GM21381 (cell line): ENCODE measurements at regions not wholly inside any gene's neighbourhood (a gene's known extent, or its start where the extent isn't known, plus 50 kb on each side); places are given as distances from the start of the nearest gene placed in this dataset.
A peak's percentile ranks its signal among the peaks of the same experiment; 100 is the strongest.
"Not testable (repeated sequence)": the region's sequence is repeated elsewhere in the genome, so short reads cannot be mapped to it uniquely, and the experiment has no call there.

Experiments
- ATAC-seq: cut with Tn5 transposase; IDR thresholded peaks from one replicate; pipeline ENCODE4 v1.9.1; 2021; ENCODE audit warnings: mild to moderate bottlenecking, moderate library complexity; ENCODE audit not compliant: unreplicated experiment

- ATAC-seq = no peak
These were observed 73.0 kb upstream of the EPCAM start for GRCh38 chr2:47295981-47296635.

- no peak for ATAC-seq
These were observed 73.8 kb upstream of the EPCAM start for GRCh38 chr2:47295131-47295980.

DNA sequence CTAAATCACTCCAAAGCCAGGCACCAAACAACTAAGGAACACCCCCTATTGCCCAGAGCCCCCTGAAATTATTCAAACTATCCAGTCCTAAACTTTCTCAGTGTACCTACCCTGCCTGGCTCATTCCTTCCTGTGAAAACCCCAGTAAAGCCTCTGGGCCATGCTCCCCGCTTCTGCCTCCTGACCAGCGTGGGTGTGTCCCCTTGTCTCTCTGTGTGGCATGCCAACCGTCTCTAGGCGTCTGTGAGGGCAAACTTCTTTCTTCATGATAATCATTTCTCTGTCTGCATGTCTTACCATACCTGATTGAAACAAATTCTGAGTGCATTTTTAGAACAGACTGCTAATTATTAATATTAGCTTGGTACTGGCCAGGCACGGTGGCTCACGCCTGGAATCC, 75.1 kb upstream of the EPCAM start:
- ATAC-seq = no peak

- no peak for ATAC-seq
These were observed 80.2 kb upstream of the EPCAM start for GRCh38 chr2:47288864-47289263.

DNA sequence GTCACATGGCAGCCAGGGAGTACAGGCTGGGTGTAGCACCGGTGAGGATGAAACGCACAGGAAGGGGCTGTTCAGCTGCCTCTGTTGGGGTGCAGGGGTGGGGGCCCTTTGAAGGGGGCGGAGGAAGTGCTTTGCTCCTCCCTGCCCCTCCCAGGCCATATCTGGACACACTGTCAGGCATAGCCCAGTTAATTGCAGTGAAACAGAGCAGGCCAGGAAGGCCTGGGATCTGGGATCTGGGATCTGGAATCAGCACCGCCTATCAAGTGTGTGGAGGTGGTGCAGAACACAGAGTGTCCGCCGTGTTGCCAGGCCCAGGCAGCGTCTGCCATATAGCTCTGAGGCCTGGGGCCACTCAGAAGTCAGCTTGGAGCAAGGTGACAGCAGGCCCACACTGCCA, 85.5 kb upstream of the EPCAM start:
- no peak for ATAC-seq

GRCh38 chr2:47282621-47283272, 86.4 kb upstream of the EPCAM start:
- ATAC-seq = no peak

DNA sequence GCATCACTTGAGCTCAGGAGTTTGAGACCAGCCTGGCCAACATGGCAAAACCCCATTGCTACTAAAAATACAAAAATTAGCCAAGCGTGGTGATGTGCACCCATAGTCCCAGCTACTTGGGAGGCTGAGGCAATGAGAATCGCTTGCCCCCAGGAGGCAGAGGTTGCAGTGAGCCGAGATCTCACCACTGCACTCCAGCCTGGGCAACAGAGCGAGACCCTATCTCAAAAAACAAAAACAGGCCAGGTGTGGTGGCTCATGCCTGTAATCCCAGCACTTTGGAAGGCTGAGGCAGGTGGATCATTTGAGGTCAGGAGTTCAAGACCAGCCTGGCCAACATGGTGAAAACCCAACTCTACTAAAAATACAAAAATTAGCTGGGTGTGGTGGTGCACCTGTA, 89.6 kb upstream of the EPCAM start:
- ATAC-seq = not testable (repeated sequence)

DNA sequence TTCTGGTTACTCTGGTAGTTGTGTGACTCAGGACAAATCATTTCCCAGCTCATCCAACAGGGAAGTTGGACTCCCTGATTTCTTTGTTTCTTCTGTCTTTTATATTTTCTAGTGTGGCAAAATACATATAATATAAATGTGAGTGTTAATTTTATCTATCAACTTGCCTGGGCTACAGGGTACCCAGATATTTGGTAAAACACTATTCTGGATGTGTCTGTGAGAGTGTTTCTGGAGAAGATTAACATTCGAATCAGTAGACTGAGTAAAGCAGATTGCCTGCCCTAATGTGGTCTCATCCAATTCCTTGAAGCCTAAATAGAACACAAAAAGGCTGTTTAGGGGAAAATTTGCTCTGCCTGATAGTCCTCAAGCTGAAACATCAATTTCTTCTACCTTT, 91.1 kb upstream of the EPCAM start:
- no peak for ATAC-seq

DNA sequence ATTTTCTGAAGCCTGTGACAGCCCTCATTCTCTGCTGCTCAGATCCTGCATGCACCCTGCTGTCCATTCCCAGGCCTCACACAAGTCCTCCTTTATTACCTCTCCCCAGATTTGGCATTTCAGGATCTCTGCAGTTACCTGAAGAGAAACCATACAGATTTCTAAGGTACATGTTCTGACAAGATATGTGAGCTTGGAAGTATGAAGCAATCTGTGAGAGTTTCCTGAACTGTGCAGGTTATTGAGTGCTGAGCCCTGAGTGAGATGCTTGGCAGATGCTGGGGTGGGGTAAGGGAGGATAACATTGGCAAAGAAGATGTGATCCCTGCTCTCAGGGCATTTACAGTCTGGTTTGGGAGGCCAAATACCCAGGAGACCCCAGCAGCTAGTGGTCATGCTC, 91.9 kb upstream of the EPCAM start:
- ATAC-seq = no peak

DNA sequence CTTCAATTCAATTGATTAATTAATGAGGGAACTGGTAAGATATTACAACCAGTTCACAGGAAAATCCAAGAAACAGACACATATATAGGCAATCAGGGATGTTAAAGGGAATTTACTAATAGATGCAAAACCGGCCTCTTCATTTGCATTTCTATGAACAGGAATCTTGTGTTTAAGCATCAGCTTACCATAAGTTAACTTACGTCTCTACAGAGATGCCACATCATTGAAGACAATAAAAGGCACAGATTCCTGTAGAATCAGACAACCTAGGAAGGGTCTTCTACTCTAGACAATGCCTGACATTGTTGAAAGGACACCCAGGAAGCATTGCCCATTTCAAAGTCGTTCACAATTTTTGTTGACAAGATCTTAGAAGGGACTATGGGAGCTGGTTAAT, 93.0 kb upstream of the EPCAM start:
- ATAC-seq = no peak

DNA sequence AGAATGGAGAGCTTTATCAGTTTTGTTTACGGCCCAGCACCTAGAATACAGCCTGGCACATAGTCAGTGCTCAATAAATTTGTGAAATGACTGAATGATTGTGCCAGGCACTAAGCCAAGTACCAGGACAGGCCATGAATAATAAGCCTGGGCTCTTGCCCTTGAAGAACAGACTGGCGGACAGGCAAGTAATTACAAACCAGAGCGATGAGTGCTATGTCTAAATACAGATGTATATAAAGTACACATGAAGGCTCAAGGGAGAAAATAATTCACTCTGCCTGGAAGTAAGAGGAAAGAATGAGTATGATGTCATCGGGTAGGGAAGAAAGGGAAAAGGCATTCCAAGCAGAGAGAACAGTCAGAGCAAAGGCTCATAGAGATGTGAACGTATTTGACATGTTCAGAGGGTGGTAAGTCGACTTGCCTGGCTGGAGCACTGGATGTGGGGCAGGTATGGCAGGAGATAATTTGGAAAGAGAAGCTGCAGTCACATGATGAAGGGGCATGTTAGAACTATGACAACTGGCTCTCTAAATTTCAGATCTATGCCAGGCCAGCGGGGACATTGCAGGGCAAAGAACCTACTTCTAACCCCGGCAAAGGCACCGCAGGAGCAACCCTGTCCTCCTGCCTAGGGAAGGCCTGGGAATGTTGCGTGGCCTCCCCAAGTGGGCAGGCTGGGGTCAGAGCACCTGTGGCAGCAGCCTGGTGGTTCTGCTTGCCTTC, 94.9 kb upstream of the EPCAM start:
- ATAC-seq = no peak

DNA sequence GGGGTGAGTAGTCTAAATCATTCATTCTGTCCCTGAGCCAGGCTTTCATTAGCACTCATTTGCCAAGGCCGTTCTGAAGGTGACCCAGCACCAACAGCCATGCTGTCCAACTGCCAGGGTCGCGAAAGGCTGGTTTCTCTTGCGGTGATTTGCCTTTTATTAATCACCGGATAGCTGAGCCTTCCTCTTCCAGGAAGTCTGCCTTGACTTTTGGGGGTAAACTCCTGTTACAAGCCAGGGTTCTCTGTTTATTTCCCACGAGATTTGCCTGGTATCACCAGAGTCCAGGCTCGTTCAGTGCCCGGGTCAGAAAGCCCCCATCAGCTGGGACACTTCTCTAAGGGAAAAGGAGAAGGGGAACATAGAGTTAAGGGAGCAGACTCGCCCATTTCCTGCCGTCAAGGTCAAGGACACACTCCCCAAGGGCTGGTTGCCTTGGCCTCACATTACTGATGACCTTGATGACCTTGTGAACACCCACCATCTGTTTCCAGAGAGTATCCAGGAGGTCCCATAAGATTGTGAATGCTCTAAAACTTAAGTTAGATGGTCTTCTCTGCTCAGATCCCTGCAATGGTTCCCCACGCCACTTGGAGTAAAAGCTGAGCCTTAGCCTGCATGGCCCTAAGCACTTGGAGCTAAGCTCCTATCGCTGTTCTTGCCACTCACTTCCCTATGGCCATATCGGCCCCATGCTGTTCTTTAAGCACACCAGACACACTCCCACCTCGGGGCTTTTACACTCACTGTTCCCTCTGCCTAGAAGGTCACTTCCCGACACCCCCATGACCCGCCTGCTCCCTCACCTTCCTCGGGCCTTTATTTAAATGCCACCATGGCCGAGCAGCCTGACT, 96.0 kb upstream of the EPCAM start:
- no peak for ATAC-seq

GRCh38 chr2:47272031-47272864, 95.9 kb upstream of the CALM2 start:
- ATAC-seq = peak; percentile 84

GRCh38 chr2:47271054-47272000, 95.0 kb upstream of the CALM2 start:
- no peak for ATAC-seq

DNA sequence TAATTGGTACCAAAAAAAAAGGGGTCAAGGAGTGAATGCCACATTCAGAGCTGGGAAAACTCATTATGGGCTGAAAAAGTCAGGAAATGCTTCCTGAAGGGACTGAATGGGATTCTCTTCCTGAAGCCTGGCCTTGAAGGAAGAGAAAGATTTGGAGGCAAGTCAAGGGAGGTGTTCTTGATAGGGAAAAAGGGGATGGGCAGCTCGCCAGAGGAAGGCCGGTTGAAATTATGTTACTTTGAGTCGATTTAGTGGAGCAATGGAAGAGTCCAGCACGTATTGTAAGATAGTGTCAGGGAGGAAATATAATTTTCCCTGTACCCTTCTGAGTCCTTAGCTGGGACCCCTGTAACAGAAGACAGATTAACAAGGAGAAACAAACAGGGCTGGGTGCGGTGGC, 94.1 kb upstream of the CALM2 start:
- no peak for ATAC-seq

- no peak for ATAC-seq
These were observed 93.3 kb upstream of the CALM2 start for GRCh38 chr2:47269316-47270232.

- ATAC-seq = no peak
These were observed 91.4 kb upstream of the CALM2 start for GRCh38 chr2:47267711-47268086.
